HG03378 (cell line): ENCODE measurements at regions not wholly inside any gene's neighbourhood (a gene's known extent, or its start where the extent isn't known, plus 50 kb on each side); places are given as distances from the start of the nearest gene placed in this dataset.

Experiments used
- ATAC-seq: cut with Tn5 transposase; IDR thresholded peaks from one replicate; pipeline ENCODE4 v1.9.1; 2021; ENCODE audit warnings: mild to moderate bottlenecking, moderate library complexity; ENCODE audit not compliant: unreplicated experiment

DNA sequence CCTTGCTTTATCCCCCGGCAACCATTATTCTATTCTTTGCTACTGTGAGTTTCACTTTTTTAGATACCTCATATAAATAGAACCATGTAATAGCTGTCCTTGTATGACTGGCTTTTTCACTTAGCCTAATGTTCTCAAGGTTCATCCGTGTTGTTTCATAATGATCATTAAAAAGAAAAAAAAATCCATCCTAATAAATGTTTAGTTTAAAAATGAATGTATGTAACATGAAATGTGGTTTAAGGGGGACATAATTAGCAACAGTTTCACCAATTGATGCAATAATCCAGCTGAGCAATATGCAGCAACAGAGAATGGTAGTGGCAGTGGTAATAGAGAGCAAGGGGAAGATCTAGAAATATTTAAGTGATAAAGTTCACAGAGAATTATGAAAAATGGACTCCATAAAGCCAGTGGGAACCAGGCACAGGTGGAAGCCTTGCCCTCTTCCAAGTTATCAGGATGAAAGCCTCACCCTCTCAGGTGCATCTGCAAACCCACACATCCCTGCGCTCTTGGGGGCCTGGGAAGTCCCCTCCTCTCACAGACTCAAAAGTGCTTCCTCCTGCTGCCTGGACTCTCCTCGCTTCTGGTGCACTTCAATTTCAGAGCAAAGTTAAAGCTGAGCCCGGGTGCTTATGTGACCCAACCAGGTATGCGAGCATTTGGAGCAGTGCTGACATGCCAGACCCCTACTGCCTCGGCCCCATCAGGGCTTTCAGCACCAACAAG, 1403.3 kb upstream of the SLC39A10 start:
- ATAC-seq, result no peak

DNA sequence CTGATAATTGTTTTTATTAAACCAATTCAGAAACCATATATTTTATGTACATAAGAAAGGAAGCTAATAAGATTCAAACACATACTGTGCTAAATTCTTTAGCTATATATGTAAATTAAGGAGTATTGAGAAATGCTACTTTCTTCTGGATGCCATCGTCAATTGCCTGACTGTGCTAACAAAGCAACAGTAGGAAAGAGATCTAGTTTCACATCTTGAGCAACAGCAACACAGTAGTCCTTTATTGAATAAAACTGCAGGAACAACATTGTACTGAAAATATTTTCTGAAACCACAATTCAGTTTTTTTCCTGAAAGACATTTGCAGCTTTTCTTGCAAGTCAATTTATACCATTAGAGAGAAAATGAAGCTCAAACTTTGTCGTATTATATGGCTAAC, 1404.9 kb upstream of the SLC39A10 start:
- ATAC-seq, result no peak

DNA sequence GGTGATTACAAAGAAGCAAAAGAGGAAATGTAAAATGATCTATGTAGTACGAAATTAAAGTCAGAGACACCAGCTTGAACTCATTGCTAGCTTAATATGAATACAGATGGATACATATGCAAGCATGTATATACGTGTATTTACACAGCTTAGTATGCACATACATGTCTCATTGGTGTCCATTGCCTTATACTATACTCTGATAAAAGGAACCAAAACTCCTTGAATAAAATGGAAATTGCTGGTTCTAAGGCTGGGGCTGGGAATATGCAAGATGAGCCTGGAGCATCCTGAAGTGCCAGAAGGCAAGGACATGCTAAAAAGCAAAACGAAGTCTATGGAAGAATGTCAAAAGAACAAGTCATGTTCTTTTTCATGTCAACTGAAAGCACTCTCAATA, 1424.4 kb upstream of the SLC39A10 start:
- no peak for ATAC-seq

DNA sequence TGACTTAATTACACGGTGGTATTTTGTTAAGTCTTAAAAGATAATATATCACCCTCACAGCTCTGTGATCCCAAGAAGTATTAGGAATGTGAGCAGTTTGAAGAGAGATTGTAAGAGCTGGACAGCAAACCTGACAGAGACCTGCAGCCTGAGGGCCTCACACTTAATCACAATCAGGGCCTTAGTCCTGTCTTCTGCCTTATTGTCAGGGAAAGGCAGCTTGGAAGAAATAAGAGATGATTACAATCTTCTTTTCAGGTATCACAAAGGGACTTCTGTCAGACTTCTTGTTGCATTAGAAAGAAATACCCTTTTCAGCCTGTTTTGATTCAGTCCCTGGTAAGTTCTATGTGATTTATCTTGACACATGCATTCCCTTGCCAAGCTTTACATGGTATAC, 1433.8 kb upstream of the SLC39A10 start:
- no peak for ATAC-seq

DNA sequence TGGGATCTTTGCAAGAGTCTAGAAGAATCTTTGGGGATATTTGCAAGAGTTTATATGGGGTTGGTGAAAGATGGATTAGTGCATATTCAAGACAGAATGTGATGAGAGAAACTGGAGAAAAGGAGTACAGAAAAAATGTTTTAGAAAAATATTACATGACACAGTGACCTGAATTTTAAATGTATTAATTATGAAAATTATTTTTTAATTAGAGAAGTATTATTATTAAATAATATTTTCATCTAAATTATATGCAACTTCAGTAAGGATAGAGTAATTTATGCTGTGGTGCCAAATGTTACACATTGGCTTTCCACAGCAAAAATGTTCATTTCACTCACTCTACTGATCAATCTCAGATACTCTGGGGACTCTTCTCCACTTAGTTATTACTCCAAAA, 1442.8 kb upstream of the SLC39A10 start:
- no peak for ATAC-seq

DNA sequence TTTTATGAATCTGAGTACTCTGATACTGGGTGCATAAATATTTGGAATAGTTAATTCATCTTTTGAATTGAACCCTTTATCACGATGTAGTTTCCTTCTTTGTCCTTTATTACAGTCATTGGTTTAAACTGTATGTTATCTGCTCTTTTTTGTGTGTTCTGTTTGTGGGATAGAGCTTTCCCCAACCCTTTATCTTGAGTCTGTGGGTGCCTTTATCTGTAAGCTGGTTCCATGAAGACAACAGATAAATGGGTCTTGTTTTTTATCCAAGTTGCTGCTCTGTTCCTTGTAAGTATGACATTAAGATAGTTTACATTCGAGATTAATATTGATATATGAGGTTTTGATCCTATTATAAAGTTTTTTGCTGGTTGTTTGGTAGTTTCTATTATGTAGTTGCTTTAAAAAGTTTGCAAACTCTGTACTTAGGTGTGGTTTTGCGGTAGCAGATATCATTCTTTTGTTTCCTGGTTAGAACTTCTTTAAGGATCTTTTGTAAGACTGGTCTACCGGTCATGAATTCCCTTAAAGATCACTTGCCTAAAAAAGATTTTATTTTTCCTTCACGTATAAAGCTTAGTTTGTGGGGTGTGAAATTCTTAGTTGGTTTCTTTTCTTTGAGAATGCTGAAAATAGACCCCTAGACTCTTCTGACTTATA, 1451.3 kb upstream of the SLC39A10 start:
- no peak for ATAC-seq

DNA sequence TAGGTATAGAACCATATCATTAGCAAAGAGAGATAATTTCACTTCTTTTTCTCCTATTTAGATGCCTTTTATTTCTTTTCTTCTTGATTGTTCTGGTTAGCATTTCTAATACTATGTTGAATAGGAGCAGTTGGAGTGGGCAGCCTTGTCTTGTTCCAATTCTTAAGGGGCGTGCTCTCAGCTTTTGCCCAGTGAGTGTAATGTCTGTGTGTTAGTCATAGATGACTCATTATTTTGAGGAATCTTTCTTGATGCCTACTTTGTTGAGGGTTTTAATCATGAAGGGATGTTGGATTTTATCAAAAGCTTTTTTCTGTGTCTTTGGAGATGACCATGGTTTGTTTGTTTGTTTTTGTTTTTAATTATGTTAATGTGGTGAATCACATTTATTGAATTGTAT, 1453.1 kb upstream of the SLC39A10 start:
- ATAC-seq, result no peak

DNA sequence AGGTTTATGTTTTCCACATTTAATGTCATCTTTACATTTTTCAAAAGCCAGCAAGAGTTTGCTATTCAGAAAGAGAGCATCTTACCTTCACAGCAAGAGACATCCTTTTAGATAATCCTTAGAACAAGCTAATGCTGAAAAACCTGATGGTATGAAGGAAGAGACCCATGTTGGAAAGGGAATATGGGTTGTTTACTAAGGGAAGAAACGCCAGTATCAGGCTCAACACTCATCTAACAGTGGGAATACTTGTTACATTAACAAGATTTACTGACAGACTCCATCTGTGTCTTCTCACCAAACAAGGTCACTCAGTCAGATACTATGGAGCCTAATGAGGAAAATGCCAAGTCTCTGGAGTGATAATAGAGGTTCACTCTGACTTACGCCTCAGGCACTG, 1474.1 kb upstream of the SLC39A10 start:
- no peak for ATAC-seq

DNA sequence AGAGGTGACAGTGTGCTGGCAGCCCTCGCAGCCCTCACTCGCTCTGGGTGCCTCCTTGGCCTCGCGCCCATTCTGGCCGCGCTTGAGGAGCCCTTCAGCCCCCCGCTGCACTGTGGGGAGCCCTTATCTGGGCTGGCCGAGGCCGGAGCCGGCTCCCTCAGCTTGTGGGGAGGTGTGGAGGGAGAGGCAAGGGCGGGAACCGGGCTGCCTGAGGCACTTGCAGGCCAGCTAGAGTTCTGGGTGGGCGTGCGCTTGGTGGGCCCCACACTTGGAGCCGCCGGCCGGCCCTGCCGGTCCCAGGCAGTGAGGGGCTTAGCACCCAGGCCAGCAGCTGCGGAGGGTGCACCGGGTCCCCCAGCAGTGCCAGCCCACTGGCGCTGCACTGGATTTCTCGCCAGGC, 1480.9 kb upstream of the SLC39A10 start:
- no peak for ATAC-seq

DNA sequence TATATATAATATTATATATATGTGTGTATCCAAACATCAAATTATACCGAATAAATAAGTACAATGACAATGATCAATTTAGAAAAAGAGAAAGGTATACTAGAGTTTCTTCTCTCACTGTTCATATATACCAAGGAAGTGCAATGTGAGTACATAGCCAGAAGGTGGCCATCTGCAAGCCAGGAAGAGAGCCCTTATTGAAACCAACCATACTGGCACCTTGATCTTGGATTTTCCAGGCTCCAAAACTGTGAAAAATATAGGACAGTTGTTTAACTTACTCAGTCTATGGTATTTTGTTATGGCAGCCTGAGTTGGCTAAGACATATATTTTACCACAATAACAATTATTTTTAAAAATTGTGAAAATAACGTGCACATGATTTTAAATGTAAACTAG, 1490.2 kb upstream of the SLC39A10 start:
- peak; percentile 92 for ATAC-seq

DNA sequence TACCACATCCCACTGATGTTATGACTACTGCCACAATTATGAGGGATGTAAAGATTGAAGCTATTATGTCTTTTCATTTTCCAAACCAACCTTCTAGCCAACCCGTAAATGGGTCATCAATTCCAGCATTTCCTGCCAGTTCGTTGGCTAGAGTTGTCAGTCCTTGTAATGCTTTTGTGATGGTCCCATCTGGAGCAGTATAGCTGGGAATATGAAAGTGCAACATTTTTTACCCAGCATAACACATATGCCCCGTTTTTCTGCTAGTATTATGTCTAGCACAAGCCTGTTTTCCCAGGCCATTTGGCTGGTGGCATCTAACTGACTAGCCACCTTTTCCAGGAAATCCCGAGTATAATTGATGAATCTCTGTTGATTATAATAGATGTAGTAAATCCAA, 1501.6 kb upstream of the SLC39A10 start:
- no peak for ATAC-seq

DNA sequence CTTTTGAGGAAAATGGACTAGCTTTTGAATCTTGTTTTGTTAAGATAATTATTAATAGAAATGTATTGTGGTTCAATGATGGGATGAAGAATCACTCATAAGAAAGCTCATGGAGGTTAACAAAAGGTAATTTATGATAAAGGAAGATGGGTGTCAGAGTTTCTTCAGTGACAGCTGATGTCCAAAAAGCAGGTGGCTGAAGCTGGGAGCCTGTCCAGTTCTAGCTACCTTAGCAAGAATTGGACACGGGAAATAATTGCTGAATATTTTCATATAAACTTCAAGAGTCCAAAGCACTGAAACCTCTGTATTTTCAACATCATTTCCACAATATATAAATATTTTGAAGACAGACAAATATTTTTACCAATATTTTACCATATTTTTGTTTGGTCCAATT, 1505.8 kb upstream of the SLC39A10 start:
- no peak for ATAC-seq

DNA sequence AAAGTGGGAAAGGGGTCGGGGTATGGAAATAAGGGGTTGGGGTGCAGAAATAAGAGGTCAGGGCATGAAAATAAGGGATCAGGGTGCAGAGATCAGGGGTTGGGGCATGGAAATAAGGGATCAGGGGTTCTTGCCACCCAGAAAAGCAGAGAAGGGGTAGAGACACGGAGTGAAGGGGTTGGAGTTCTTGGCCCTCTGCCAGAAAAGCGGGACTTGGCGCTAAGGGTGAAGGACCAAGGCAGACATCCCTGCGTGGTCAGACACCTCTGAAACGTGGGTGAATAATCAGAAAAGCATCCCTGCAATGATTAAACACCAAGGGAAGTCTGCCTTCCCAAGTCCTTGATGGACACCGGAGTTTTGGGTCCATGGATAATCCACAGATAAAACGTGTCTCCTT, 1521.6 kb upstream of the SLC39A10 start:
- no peak for ATAC-seq

DNA sequence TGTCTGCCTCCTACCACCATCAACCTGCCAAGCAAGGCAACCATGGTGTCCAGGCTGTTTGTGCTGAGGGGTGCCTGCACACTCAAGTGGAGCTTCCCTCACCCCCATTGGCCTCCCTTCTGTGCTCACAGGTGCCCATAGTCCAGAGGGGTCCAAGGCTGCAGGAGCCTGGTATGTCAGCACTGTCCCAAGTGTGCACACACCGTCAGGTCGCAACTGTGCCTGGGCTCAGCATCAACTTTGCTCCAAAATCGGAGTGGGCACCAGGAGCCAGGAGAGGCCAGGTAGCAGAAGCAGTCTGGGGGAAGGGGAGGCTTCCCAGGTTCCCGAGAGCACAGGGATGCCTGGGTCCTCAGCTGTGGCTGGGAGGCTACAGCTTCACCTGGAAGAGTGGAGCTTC, 1528.2 kb upstream of the SLC39A10 start:
- ATAC-seq, result no peak

DNA sequence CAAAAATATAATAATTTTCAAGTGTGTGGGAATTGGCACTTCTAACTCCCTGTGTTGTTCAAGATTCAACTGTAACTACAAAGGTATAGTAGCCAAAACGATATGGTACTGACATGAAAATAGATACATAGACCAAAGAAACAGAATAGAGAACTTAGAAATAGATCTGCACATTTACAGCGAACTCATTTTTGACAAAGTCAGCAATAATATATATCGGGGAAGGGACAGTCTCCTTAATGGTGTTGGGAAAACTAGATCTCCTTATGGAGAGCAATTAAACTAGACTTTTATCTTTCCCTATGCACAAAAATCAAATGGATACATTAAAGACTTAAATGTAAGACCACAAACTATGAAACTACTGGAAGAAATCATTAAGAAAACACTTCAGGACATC, 1530.6 kb upstream of the SLC39A10 start:
- ATAC-seq, result no peak

DNA sequence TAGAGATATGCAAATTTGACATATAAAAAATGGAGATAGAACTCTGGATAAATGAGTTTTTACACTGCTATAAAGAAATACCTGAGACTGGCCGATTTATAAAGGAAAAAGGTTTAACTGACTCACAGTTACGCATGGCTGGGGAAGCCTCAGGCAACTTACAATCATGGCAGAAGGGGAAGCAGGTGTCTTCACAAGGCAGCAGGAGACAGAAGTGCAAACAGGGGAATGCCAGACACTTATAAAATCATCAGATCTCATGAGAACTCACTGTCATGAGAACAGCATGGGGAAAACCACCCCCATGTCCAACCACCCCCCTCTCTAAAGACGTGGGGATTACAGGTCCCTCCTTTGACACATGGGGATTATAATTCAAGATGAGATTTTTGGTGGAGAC, 1540.2 kb upstream of the SLC39A10 start:
- no peak for ATAC-seq

DNA sequence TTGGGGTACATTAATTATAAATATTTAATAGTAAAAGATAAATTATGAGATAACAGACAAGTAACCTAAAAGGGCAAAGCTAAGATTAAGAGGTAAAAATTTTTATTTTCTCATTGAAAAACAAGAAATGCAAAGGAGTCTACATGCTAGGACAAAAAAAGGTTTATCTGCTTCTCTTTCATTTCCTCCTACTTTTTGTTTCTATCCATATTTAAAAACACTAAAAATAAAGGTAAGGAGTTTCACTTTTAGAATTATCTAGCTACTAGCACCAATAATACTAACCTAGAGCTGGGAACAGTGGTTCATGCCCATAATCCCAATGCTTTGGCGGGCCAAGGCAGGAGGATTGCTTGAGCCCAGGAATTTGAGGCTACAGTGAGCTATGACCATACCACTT, 1551.7 kb upstream of the SLC39A10 start:
- ATAC-seq, result peak; percentile 32

DNA sequence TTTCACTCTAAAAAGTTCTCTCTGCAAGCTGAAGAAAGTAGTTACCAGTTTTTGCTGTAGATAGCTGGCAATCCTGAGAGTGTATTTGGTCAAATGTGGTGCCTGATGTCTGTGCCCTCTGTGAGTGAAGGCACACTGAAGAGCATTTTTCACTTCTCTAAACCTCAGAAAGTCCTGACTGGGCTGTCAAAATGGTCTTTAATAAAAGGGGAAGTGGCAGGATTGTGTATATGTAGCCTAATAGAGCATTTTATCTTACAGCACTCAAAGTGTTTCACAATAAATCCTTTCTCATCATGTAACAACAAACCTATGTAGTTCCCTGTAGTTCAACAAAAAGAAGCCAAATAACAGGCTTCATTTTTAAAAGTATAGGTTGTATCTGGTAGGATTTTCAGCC, 1552.3 kb upstream of the SLC39A10 start:
- ATAC-seq, result peak; percentile 97

DNA sequence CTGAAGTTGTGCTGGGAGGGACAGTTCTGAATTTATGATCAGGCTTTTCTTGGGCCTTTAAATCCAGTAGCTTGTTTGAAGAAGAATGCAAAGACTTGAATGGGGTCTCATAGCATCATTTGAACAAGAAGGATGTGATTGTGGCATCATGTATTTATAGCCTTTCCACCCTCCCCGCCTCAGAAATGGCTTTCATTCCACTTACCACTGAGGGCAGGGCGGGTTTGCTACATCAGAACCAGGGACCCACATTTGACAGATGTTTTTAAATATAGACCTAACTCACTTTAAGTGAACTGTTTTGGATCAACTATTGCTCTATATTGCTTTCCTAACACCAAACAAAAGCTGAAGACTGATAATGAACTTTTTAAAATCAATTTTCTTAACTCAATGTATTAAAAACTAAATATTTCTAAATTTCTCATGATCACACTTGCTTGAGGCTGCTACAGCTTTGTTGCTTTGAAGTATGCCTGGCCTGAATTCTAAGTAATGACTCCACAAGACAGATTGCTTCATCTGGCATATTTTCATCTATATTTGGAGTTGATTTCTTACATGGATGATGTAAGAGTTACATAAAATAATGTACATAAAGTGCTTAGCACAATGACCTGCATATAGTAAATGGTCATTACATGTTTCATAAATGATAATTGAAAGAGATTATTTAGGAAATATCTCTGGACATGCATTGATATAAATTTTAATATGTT, 1552.9 kb upstream of the SLC39A10 start:
- peak; percentile 11 for ATAC-seq

DNA sequence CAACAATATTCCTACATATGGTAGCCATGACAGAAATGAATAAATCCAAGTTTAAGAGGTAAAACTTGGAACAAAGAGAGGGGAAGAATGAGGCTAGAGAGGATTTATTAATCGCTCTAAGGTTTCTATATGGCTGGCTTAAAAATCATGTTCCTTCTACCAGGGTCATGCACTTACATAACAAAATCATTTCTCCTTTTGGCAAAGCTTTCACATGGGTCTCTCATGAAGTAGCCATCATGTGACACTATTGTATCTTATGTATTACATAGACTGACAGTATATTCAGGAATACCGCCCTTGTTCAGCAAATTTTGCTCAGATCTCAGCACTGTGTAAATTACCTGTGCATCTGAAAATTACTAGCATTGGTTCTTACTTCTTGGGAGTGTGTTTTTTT, 1554.5 kb upstream of the SLC39A10 start:
- no peak for ATAC-seq

DNA sequence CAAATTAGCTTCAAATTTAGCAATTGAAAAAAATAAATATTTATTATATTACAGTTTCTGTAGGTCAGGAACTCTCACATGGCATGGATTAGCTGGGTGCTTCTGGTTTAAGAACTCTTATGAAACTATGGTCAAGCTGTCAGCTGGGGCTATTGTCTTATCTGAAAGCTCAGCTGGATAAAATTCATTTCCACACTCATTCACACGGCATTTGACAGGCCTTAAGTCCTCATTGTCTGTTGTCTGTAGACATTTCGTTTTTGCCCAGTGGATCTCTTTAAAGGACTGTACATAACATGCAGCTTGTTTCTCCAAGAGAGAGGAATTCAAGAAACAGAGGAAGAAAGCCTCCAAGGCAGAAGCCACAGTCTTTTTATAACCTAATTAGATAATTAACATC, 1556.8 kb upstream of the SLC39A10 start:
- ATAC-seq, result no peak

DNA sequence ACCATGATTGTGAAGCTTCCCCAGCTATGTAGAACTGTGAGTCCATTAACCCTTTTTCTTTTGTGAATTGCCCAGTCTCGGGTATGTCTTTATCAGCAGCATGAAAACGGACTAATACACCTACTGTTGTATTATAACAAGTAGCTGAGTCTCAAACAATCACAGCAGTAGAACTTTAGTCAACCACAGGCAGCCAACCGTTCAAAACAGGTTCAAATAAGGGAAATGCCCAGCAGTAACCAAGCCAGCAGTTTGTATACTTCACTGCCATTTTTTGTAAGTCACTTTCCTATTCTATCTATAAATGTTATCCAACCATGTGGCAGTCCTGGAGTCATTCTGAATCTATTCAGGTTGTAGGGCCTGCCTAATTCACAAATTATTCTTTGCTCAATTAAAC, 1560.6 kb upstream of the SLC39A10 start:
- peak; percentile 71 for ATAC-seq
